Heart right ventricle (tissue), 16 donors: ENCODE measurements at regions not wholly inside any gene's neighbourhood (a gene's known extent, or its start where the extent isn't known, plus 50 kb on each side); places are given as distances from the start of the nearest gene placed in this dataset.
"Not testable (repeated sequence)": the region's sequence is repeated elsewhere in the genome, so short reads cannot be mapped to it uniquely, and the experiment has no call there.

ENCODE experiments used
- ATAC-seq, 8 donors: fragments of 200-7000 bp; cut with Tn5 transposase; one replicate each; pipeline ENCODE4 v1.9.1; 2020; ENCODE audit warnings: mild to moderate bottlenecking in 8 of 8, moderate library complexity in 8 of 8, moderate number of reproducible peaks in 1 of 8
- DNase-seq, 2 donors: peaks; one replicate each; pipeline ENCODE4 v3.0.0-alpha.2; 2020
- H3K27ac ChIP-seq, 10 donors: fragments of 200-600 bp; sonication (generic) in 2 of 10; one replicate each; pipeline versions ENCODE4 v1.5.0 to v1.8.0; 2020 to 2022; ENCODE audit warnings: mild to moderate bottlenecking in 3 of 10
- H3K27me3 ChIP-seq, 7 donors: fragments of 200-600 bp; one replicate each; pipeline ENCODE4 v1.8.0; 2021 to 2022; ENCODE audit warnings: mild to moderate bottlenecking in 2 of 7
- H3K36me3 ChIP-seq, 9 donors: fragments of 200-600 bp; sonication (generic) in 1 of 9; one replicate each; pipeline versions ENCODE4 v1.5.0 to v1.8.0; 2020 to 2022; ENCODE audit warnings: mild to moderate bottlenecking in 2 of 9
- H3K4me1 ChIP-seq, 9 donors: fragments of 200-600 bp; sonication (generic) in 1 of 9; one replicate each; pipeline versions ENCODE4 v1.5.0 to v1.8.0; 2020 to 2022; ENCODE audit warnings: mild to moderate bottlenecking in 4 of 9
- H3K4me3 ChIP-seq, 10 donors: fragments of 200-600 bp; sonication (generic) in 2 of 10; one replicate each; pipeline versions ENCODE4 v1.5.0 to v1.8.0; 2020 to 2022; ENCODE audit warnings: mild to moderate bottlenecking in 7 of 10, moderate library complexity in 2 of 10
- H3K9me3 ChIP-seq, 11 donors: fragments of 200-600 bp in 10 of 11; sonication (generic) in 2 of 11; one replicate each; pipeline versions ENCODE4 v1.5.0 to v1.8.0; 2013 to 2022; ENCODE audit warnings: mild to moderate bottlenecking in 2 of 11, control low read depth in 1 of 11, moderate library complexity in 1 of 11
- CTCF ChIP-seq, 9 donors: fragments of 200-600 bp; sonication (generic) in 2 of 9; IDR thresholded peaks; one replicate each; pipeline versions ENCODE4 v1.5.0 to v1.8.0; 2021 to 2022; ENCODE audit warnings: antibody characterized with exemption in 9 of 9, mild to moderate bottlenecking in 5 of 9, moderate library complexity in 1 of 9
- WGBS, 2 donors: extraction: QIAGEN DNeasy Blood & Tissue Kit; methylation state at CpG; one replicate each; pipeline ENCODE4 v1.1.7; 2013; ENCODE audit warnings: inconsistent platforms in 1 of 2; 5-methylcytosine and 5-hydroxymethylcytosine counted together
- intact Hi-C, 10 donors: fragments of 100-400 bp; cut with DNase I; formaldehyde crosslinking; loops; one replicate each; pipeline versions ENCODE4 v1.11.1 to v1.14.2; 2022
- donor health status: Arrhythmogenic right ventricular cardiomyopathy.
- donor health status: ischemic (EF 13 %, LVEDD 7.1; RV severe dilation, severe dysfunction).
- donor health status: healthy with polysubstance abuse.
- donor health status: DM: no; HTN: yes; CAD: no.
- donor health status: DM: no; HTN: no; CAD: no.
- donor health status: ischemic (EF 25% LVEDD 6.9; RV normal size, moderate dysfunction).
- donor health status: ischemic (EF 25% LVEDD 5.7; RV mildly dilated, moderate dysfunction).
- donor health status: healthy.
- donor health status: DM: yes; HTN: yes; CAD: no.
- donor health status: Ischemic cardiomyopathy.
- donor health status: ischemic (EF 35%, LVEDD 5.7; RV mildly dilated, moderate dysfunction).
- donor health status: nonischemic (EF 11% LVEDD 7.7; RV severe dilation, severe dysfunction).
- donor health status: DM: yes; HTN: yes; CAD: no.
- donor health status: PGD.
- donor health status: ischemic (EF 29% LVEDD 5.4; RV normal size, mild dysfunction).
- donor health status: nonischemic (EF 23%, LVEDD 6.1; RV moderate dilation, normal function).

DNA sequence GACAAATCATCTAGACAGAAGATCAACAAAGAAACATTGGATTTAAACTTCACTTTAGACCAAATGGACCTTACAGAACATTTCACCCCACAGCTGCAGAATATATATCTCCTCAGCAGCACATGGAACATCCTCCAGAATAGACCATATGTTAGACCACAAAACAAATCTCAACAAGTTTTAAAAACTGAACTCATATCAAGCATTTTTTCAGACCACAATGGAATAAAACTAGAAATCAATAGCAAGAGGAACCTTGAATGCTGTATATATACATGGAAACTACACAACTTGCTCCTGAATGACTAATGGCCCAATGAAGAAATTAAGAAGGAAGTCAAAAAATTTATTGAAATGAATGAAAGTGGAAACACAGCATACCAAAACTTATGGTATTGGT is 157.7 kb downstream of the MTERF1 start:
- ATAC-seq, result no peak
- DNase-seq, result no peak
- H3K4me3 ChIP-seq, result no peak overlapping the region
- H3K27me3 ChIP-seq, result no peaks in the 10 kb centered on the region
- H3K9me3 ChIP-seq, result peaks cover 0 to 46% (median 17%) of the 10 kb centered on the region in 11 donors
- no peak overlapping the region for H3K27ac ChIP-seq
- intact Hi-C loops, result no loop called here
- no peak for TF ChIP-seq CTCF (IDR thresholded peaks at IDR 0.05)
- H3K4me1 ChIP-seq, result no peaks in the 10 kb centered on the region
- no peaks in the 10 kb centered on the region for H3K36me3 ChIP-seq

DNA sequence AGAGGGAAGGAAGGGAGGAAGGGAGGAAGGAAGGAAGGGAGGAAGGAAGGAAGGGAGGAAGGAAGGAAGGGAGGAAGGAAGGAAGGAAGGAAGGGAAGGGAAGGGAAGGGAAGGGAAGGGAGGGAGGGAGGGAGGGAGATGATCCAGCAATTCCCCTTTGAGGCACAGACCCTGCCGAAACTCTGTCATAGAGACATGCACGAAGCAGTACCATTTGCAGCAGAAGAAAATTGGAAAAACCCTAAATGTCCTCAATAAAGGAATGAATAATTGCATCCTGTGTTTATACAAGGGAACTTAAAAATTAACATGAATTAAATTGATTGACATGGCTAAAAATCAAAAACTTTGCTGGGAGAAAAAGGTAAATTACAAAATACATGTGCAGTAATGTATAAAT is 151.5 kb downstream of the MTERF1 start:
- H3K4me3 ChIP-seq, intact Hi-C loops, DNase-seq, H3K4me1 ChIP-seq, H3K27ac ChIP-seq, ATAC-seq, H3K27me3 ChIP-seq, H3K36me3 ChIP-seq: not testable (repeated sequence)
- WGBS, 2 donors, result 93 to 98% methylated on average over 2 of the region's 2 CpGs
- H3K9me3 ChIP-seq, result peaks cover 0 to 17% (median 6%) of the 10 kb centered on the region in 11 donors

GRCh38 chr7:91731976-91732375 is 148.5 kb downstream of the MTERF1 start:
- H3K36me3 ChIP-seq, result no peaks in the 10 kb centered on the region
- no peak for TF ChIP-seq CTCF (IDR thresholded peaks at IDR 0.05)
- H3K4me3 ChIP-seq, result no peak overlapping the region
- WGBS, 2 donors, result 29 to 33% methylated on average over 5 of the region's 5 CpGs
- H3K27me3 ChIP-seq, result no peaks in the 10 kb centered on the region
- DNase-seq, result no peak
- ATAC-seq, result peak in 1 of 8 donors; percentile 74
- H3K9me3 ChIP-seq, result peaks cover 0 to 14% (median 11%) of the 10 kb centered on the region in 11 donors
- H3K4me1 ChIP-seq, result peaks cover 0 to 5% (median 0%) of the 10 kb centered on the region in 9 donors
- intact Hi-C loops, result no loop called here
- H3K27ac ChIP-seq, result no peak overlapping the region

DNA sequence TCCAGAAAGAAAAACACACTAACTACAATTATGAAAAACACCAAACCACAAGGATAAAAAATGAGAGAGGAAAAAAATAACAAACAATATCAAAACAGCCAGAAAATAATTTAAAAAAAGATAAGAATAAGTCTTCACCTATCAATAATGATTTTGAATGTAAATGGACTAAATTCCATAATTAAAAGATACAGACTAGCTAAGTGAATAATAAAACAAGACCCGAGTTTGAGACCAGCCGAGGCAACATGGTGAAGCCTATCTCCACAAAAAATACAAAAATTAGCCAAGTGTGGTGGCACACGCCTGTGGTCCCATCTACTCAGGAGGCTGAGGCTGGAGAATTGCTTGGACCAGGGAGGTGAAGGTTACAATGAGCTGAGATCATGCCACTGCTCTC is 131.1 kb downstream of the MTERF1 start:
- intact Hi-C loops, result loop anchor here in 1 of 10 donors (10.0 kb wide), 1 partner anchor 85 kb away; no protein-coding TSS in a partner anchor
- H3K9me3 ChIP-seq, result peaks cover 0 to 21% (median 4%) of the 10 kb centered on the region in 11 donors
- H3K36me3 ChIP-seq, result no peaks in the 10 kb centered on the region
- no peak for TF ChIP-seq CTCF (IDR thresholded peaks at IDR 0.05)
- no peak for ATAC-seq
- H3K27me3 ChIP-seq, result no peaks in the 10 kb centered on the region
- no peak for DNase-seq
- H3K4me3 ChIP-seq, result no peak overlapping the region
- H3K27ac ChIP-seq, result no peak overlapping the region
- H3K4me1 ChIP-seq, result no peaks in the 10 kb centered on the region
- 96 to 98% methylated on average over 3 of the region's 3 CpGs for WGBS, 2 donors

DNA sequence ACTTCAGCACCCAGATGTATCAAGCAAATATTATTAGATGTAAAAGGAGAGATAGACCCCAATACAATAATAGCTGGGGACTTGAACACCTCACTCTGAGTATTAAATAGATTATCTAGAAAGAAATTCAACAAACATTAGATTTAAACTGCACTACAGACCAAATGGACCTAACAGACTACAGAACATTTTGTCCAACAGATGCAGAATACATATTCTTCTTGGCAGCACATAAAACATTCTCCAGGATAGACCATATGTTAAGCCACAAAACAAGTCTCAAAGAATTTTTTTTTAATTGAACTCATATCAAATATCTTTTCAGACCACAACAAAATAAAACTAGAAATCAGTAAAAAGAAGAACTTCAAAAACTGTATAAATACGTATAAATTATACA is 130.4 kb downstream of the MTERF1 start:
- Histone ChIP-seq H3K4me1 (no peaks in the 10 kb centered on the region), H3K27ac (no peak overlapping the region), H3K9me3 (peaks cover 0 to 22% (median 4%) of the 10 kb centered on the region in 11 donors), H3K36me3 (no peaks in the 10 kb centered on the region), H3K27me3 (no peaks in the 10 kb centered on the region), H3K4me3 (no peak overlapping the region)
- 95 to 98% methylated on average over 1 of the region's 1 CpG for WGBS, 2 donors
- ATAC-seq, result no peak
- DNase-seq, result no peak
- TF ChIP-seq CTCF (IDR thresholded peaks at IDR 0.05), result no peak
- intact Hi-C loops, result no loop called here
